NCI-H510A treated with DMSO at 0.1 percent for 48 hours (cell line): ENCODE measurements at regions not wholly inside any gene's neighbourhood (a gene's known extent, or its start where the extent isn't known, plus 50 kb on each side); places are given as distances from the start of the nearest gene placed in this dataset.

ENCODE experiments used
- DNase-seq: peaks from one replicate; lab custom pipeline; 2025; lab: John Stamatoyannopoulos, UW

- peak; percentile 39 for DNase-seq
These were observed 212.1 kb upstream of the SOX4 start for GRCh38 chr6:21381331-21381963.

- DNase-seq, result no peak
These were observed 210.6 kb upstream of the SOX4 start for GRCh38 chr6:21382821-21383449.

- no peak for DNase-seq
These were observed 210.0 kb upstream of the SOX4 start for GRCh38 chr6:21383450-21384085.

- DNase-seq, result no peak
These were observed 209.3 kb upstream of the SOX4 start for GRCh38 chr6:21384216-21384615.

- DNase-seq, result no peak
These were observed 206.8 kb upstream of the SOX4 start for GRCh38 chr6:21386744-21387143.

- DNase-seq, result no peak
These were observed 202.9 kb upstream of the SOX4 start for GRCh38 chr6:21390532-21391213.

- no peak for DNase-seq
These were observed 201.4 kb upstream of the SOX4 start for GRCh38 chr6:21392177-21392576.

- DNase-seq, result no peak
These were observed 199.9 kb upstream of the SOX4 start for GRCh38 chr6:21393441-21394165.

GRCh38 chr6:21395121-21395520, 198.4 kb upstream of the SOX4 start:
- DNase-seq, result no peak

GRCh38 chr6:21396313-21396712, 197.2 kb upstream of the SOX4 start:
- no peak for DNase-seq

GRCh38 chr6:21398741-21399325, 194.7 kb upstream of the SOX4 start:
- DNase-seq, result no peak

- no peak for DNase-seq
These were observed 191.2 kb upstream of the SOX4 start for GRCh38 chr6:21402368-21402767.

GRCh38 chr6:21404577-21404976, 189.0 kb upstream of the SOX4 start:
- no peak for DNase-seq

- no peak for DNase-seq
These were observed 187.2 kb upstream of the SOX4 start for GRCh38 chr6:21406316-21406715.

- no peak for DNase-seq
These were observed 184.3 kb upstream of the SOX4 start for GRCh38 chr6:21409231-21409630.

- no peak for DNase-seq
These were observed 180.1 kb upstream of the SOX4 start for GRCh38 chr6:21413428-21413827.

- DNase-seq, result no peak
These were observed 179.5 kb upstream of the SOX4 start for GRCh38 chr6:21414065-21414464.

GRCh38 chr6:21420146-21420878, 173.2 kb upstream of the SOX4 start:
- no peak for DNase-seq

GRCh38 chr6:21420926-21421325, 172.6 kb upstream of the SOX4 start:
- DNase-seq, result no peak

- peak; percentile 34 for DNase-seq
These were observed 170.3 kb upstream of the SOX4 start for GRCh38 chr6:21423106-21423854.
